HG03095 (cell line): ENCODE measurements at regions not wholly inside any gene's neighbourhood (a gene's known extent, or its start where the extent isn't known, plus 50 kb on each side); places are given as distances from the start of the nearest gene placed in this dataset.
"Not testable (repeated sequence)": the region's sequence is repeated elsewhere in the genome, so short reads cannot be mapped to it uniquely, and the experiment has no call there.

ENCODE experiments used
- ATAC-seq: cut with Tn5 transposase; IDR thresholded peaks from one replicate; pipeline ENCODE4 v1.9.1; 2021; ENCODE audit warnings: moderate library complexity; ENCODE audit not compliant: unreplicated experiment

DNA sequence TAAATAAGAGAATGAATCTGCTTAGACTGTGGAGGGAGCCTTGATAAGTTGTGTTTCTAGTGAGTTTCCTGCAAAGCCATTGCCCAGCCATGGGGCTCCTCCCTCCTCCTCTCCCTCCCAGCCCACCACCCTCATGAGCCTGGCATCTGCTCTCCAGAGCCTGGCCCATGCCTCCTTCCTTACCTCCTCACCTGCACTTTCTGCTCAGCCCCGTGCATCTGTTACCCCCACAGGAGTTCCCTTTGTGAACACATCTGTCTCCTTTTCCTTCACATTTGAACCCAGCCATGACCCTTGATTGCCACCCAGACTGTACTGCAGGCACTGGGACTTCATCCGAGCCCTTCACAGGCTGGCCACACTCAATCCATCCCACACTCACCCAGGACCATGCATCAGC, 395.6 kb downstream of the IRX2 start:
- no peak for ATAC-seq

DNA sequence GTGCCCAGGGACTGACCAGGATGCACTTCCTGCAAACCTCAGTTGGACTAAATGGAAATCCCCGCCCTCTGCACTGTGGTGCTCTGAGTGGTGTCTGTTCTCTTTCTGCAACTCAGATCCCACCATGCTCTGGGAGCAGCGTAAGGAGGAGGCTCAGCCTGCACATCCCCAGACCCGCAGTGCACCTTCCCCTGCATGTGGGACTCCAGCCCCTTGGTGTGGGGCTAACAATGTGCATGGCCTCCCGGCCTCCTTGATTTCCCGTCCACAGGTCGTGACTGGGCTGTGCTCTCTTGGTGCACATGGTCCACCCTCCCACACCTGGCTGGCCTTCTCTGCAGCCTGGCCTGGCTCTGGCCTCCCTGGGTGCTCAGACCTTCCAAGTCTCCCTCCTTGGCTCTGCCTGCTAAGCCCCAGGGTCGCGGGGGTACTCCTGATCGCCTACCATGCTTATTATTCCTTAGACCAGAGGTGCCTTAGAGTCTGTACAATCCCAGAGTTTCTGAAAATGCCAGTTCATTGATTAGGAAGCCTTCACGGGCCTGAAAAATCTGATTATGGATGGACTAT, 397.5 kb downstream of the IRX2 start:
- ATAC-seq, result no peak

DNA sequence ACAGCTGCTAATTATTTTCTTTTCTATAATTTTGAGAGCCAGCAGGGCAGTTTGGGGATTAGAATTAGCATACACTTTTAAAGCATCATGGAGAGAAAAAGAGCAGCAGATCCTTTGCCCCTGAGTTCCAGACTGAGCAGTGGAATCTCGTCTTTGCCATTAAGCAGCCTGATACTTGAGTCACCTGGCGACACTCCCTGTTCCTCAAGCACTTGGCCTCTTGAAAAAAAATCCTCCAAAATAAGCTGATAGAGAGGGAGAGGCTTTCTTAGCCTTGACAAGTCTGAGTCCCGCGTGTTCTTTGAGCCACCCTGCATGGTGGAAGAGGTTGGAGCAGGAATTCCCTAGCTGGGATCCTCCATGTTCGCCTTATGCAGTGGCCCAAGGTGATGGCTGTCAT, 398.3 kb downstream of the IRX2 start:
- ATAC-seq, result no peak

DNA sequence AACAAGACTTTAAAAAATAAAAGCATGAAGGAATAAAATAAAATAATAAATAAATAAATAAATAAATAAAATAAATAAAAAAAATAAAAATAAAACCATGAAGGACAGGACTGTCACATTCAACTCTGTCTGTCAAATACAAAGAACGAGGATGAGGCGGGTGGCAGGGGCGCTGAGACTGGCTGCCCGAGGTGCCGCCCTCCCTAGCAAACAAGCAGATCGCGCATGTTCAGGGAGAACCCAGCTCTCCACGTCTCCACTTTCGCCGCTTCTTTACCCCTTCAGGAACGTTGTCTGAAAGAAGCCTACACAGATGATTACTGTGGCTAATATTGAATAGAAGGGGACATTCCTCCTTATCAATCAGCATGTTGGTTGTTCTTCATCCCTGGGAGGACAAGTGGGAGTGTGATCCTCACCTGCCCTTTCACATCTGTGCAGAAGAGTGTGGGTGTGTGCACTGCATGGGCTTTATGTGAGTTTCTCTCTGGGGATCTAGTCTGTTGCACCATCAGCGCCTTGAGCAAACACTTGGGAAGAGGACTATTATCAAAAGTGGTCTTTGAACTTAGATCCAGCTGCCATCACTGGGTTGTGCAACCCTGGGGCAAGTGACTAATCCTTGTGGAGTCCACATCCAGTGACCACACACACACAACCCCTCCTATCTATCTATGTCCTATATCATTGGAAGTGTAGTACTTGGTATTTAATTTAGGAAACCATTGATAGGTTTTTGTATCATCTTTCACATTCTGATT, 399.2 kb downstream of the IRX2 start:
- ATAC-seq, result no peak

DNA sequence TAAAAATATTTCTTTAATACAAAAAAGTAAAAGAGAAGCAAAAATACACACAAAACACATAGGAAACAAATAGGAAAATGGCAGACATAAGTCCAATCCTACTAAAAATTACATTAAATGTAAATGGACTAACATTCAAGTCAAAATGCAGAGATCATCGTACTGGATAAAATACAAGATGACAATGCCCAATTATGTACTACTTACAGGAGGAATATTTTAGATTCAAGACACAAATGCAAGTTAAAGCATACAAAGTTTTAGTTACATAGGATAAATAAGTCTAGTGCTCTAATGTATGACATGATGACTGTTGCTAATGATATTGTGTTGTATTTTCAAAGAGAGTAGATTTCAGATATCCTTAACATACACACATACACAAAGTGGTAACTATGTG, 401.7 kb downstream of the IRX2 start:
- not testable (repeated sequence) for ATAC-seq

DNA sequence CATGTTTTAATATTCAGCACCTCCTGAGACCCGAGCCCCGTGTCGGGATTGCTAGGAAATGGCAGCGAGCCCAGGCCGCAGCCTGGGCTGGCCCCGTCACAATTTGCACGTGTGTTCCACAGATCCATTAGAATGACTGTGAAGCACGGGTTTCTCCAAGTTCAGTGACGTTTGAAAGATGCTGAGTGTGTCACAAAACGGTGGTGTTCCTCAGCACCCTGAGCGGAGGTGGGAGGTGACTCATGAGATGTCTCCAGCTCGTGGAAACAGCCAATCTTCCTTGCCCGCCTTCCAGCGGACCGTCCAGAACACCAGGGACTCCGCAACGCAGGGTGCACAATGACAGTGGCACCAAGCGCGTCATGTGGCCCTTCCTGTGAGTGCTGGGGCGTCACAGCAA, 412.8 kb downstream of the IRX2 start:
- ATAC-seq, result no peak

DNA sequence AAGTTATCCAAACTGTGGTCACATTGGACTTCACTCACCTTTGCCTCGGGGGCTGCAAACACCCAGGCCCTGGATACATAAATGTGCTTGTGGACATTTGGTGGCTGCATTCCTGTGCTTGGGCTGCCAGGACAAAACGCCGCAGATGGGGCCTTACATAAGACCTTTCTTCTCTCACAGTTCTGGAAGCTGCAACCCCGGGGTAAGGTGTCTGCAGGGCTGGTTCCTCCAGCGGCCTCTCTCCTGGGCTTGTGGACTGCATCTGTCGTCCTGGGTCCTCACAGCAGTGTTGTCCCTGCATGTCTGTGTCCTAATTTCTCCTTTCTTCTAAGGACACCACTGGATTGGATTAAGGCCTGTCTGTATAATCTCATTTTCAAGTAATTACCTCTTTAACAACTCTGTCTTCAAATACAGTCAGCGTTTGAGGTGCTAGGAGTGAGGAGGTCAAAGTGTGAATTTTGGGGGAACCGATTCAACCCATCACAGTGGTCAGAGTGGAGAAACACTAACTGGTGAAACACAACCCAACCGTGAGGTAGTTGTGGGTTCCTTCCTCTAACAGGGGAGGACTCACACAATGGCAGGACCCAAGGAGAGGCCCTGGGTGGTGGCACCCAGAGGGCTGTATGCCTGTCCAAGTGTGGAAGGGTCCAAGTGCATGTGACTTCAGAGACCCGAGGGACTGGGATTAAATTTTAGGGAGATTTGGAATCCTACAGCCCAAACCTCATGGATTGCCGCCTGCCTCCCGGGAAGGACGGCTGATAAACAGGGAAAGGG, 415.6 kb downstream of the IRX2 start:
- ATAC-seq, result no peak

DNA sequence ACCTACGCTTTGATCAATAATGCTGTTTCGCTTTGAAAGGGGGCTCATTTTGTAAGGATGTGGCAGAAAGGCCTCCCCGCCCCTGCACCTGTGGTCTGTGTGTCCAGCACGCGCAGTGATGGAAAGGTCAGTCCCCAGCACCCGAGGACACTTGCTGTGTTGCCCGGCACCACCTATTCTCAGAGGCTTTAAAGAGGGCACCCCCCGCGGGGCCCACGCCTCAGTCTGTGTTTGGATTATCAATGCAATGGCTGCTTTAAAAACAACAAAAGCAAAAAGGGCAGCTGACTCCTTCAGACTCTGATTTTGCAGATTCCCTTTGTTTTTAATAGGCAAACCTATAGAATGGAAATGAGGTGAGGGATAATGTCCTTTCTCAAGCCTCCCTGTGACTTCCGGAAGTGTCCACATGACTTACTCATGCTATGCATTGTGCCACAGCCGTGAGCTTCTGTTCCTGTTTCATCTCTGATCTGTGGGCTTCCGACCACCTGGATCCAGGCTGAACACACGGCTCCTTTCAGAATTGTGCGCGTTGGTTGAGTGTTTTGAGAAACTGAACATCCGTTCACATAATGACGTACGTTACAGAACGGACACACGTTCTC, 416.2 kb downstream of the IRX2 start:
- ATAC-seq, result no peak

DNA sequence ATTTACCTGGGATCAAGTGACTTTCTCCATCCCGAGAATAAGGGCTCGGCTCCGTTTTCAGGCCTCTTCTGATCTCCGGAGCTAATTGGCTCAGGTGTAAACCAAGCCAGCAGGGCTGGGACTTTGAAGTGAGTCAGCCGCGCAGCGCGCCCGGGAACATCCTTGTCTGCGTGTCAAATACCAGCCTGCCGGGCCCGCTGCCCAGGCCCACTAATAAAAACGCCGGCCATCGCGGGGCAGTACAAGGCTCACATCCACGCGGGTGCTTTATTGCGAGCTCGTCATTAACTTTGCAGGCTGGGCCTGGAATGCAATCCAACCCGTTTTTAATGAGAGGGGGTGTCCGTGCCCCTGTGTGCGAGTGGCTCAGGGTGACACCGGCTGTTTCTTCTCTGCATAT, 416.8 kb downstream of the IRX2 start:
- no peak for ATAC-seq

DNA sequence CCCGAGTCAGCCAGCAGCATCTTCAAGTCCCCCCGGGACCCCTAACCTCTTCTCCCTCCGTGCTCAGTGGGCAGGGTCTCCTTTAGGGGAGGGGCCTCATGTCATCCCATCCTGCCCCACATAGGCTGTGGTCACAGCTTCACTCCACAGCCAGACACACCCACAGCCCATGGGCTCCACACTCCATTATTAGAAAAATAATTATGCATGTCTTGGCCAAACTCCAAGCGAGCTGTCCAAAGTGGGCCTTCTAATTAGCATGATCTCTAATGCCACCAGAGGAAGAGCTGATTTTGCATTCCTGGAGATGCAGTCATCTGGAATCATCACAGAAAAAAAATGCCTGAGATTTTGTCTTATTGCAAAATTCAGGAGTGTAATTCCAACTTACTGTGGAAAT, 418.2 kb downstream of the IRX2 start:
- no peak for ATAC-seq

DNA sequence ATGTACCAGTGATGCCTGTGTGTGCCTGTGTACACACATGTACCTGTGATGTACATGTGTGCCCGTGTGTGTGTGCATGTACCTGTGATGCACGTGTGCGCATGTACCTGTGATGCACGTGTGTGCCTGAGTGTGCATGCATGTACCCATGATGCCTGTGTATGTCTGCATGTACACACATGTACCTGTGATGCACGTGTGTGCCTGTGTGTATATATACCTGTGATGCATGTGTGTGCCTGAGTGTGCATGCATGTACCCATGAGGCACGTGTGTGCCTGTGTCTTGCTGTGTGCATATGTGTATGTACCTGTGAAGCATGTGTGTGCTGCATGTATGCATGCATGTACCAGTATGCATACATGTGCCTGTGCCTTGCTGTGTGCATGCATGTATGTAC, 419.0 kb downstream of the IRX2 start:
- ATAC-seq, result no peak

DNA sequence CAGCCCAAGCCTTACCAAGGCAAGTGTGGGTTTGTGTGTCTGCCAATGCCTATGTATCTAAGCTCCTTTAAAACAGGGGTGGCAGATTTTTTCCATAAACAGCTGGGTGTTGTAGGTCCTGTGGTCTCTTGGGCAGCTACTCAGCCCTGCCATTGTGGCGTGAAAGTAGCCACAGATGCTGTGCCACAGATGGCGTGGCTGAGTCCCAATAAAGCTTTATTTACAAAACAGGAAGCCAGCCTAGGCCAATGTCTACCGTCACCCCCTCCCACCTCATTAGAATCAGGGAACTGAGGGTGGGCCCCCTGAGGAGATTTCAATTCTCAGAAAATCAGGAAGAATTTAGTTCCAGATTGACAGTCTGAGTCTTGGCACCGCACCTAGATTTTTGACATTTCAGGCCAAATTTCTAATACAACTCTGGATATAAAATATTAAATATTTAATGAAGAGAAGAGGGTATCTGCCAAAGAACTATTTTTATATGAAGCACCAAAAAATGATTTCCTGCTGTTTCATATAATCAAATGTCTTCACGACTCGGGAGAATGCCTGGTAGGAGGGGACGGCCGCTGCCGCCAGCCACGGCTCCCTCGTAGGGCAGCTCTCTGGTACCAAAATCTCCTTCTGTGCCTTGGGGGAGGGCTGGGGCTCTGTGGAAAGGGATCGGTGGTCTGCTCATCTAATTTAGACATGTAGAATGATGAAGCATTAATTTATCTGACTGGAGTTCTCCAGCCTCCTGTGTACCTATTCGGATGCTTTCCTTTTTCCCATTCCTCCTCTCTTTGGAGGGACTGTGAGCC, 420.9 kb downstream of the IRX2 start:
- no peak for ATAC-seq

DNA sequence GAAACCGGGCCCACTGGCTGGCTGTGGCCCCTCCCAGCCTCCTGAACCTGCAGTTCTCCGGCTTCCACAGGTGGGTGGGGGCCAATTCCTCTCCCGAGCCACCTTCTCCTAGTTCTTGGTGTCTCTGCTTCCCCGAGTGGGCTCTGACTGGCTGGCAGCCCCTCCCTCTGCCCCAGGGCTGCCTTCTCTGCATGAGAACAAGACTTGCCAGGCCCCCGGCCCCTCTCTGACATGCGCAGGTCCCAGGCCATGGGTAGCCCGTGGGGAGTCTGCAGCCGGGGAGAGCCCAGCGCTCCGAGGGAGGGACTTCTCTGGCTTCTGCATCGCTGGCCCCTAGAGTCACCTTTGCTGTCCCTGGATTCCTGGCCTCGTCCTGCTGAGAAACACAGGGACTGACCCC, 421.7 kb downstream of the IRX2 start:
- no peak for ATAC-seq

DNA sequence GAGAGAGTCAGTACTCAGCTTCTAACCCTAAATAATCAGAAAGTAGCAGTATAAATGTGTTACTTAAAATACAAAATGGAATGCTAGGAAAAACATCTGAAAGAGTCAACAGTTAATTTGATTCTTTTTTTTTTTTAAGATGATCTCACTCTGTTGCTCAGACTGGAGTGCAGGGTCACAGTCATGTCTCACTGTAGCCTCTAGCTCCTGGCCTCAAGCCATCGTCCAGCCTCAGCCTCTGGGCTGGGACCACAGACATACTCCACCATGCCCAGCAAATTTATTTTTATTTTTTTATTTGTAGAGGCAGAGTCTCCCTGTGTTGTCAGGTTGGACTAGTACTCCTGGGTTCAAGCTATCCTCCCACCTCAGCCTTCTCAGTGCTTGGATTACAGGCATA, 424.9 kb downstream of the IRX2 start:
- ATAC-seq, result no peak

DNA sequence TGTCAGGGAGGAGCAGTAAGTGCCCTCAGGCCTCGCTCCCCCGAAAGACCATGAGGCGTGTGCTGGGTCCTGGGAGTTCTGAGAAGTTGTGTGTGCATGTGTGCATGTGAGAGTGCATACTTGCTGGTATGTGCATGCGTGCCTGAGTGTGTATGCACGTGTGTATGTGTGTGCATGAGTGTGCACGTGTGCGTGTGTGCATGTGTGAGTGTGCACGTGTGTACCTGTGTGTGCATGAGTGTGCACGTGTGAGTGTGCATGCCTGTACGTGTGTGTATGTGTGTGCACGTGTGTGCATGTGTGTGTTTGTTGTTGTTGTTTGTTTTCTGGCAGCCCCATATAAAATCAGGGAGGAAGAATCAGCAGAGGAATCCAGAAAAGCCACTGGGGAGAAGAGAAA, 426.7 kb downstream of the IRX2 start:
- no peak for ATAC-seq

DNA sequence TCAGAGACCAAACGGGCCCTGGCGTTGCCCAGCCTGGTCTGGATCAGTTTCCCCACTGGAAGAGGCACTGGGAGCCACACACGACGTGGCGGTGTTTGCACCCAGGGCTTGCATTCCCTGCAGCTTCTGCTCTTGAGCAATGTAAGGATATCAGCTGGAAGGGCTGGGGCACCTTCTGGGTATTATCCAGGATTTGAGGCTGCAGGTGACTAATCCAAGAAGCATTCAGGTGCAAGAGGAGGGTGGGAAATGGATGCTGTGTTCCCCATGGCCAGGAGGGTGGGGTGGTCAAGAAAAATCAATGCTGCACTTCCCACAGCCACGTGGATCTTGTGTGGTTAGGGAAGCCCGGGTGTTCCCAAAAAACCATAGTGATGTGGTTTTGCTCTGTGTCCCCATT, 430.9 kb downstream of the IRX2 start:
- ATAC-seq, result no peak

DNA sequence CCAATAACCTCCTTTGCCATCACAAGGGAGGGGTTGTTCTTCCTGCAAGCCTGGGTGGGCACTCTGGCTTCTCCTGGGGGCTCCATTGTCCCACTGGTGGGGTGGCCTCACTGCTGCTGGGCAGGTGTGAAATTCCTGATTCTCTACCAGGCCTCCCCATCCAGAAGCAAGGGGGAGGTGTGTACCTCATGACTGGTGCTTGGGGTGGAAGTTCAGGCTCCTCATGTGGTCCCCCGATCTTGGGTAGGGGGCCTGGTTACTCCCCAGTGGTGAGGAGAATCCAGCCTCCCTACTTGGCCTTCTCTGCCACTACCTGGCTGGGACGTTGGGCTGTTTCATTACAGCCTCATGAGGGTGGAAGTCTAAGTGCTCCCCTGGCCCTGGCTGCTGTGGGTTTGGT, 433.9 kb downstream of the IRX2 start:
- ATAC-seq, result no peak

DNA sequence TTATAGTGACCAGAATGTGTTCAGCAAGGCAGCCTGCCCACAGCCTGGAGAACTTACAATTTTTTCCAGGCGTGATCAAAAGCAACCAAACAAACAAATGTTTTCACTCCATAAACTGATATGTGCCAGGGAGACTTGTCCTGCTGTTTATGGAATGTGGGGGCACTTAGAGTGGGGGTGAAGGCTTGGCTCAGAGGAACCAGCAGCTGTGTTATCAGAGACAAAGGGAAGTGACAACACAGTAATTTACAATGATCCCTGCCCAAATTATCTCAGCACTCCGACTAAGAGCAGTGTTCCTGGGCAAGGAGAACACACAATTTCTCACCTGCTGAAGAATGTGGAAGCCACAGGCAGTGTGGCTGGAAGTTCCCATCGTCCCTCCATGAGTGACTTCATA, 429.1 kb upstream of the IRX4 start:
- no peak for ATAC-seq

DNA sequence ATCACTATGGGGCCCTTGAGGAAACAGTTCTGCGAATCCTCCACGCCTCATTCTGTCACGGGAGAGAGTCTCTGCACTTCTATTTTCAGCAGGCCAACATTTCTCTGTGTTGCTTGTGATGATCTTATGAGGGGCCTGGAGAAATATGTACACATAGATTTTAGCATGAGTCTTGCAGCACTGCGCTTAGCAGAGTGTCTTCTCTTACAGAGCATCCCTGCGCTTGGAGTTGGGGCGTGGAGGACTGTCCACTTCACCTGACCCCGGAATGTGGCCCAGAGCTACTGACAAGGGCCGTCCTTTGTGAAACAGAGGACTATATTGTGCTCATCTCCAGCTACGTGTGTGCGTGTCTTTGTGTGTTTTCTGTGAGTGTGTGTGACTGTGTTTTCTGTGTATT, 428.2 kb upstream of the IRX4 start:
- no peak for ATAC-seq

DNA sequence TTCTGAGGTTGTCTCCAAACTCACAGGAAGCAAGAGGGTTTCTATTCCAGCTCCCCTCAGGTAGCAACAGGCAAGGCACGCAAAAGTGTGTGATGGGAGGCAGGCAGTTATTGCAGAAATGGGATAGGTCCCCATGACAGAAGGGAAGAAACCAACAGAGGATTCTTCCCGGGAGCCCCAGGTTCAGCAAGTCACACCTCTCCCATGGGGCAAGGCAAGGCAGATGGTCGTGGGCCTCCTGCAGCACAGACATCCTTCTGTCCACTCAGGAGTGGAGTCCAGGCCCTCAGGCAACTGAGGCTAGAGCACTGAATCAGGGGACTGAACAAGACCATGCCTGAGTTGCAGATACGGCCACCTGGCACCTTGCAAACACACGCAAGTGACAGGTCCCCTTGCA, 424.9 kb upstream of the IRX4 start:
- no peak for ATAC-seq

DNA sequence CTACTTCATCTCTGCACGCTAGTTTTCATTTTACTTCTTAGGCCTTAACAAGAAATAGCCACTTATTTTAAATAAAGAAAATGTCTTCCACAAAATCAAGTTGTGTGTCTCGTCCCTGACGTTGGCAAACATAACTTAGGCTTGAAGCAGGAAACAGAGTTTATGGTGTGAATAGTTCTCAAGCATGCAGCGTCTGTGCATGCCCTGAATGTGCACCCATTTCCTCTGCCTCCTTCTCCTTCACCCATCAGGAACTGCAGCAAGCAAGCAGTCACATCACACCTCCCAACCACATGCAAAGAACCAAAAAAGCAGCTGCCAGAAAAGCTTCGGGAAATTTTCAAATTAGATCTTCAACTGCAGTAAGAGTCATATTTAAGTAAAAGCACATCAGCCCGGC, 424.0 kb upstream of the IRX4 start:
- ATAC-seq, result no peak
